Thoracic aorta (tissue), 2 donors: ENCODE measurements at regions not wholly inside any gene's neighbourhood (a gene's known extent, or its start where the extent isn't known, plus 50 kb on each side); places are given as distances from the start of the nearest gene placed in this dataset.

Experiments used
- ATAC-seq: fragments of 150-250 bp; one replicate; pipeline ENCODE4 v1.8.0; 2017; ENCODE audit warnings: low read depth; ENCODE audit not compliant: insufficient number of reproducible peaks, low FRiP score
- DNase-seq: peaks from one replicate; pipeline ENCODE4 v3.0.0-alpha.2; 2020; ENCODE audit warnings: low spot score
- H3K27ac ChIP-seq, 2 donors: fragments of 200-600 bp; sonication (generic); 1 replicate in 1 of 2; 2 replicates in 1 of 2; pipeline ENCODE4 v1.5.1; 2016; ENCODE audit warnings: mild to moderate bottlenecking in 2 of 2, moderate library complexity in 2 of 2
- H3K27me3 ChIP-seq: fragments of 200-600 bp; sonication (generic); replicated peaks from 2 replicates; pipeline ENCODE4 v1.6.0; 2016; ENCODE audit warnings: mild to moderate bottlenecking; ENCODE audit not compliant: insufficient read depth
- H3K36me3 ChIP-seq: fragments of 200-600 bp; sonication (generic); one replicate; pipeline ENCODE4 v1.5.1; 2016
- H3K4me1 ChIP-seq, 2 donors: fragments of 200-600 bp; sonication (generic); 1 replicate in 1 of 2; 2 replicates in 1 of 2; pipeline versions ENCODE4 v1.5.1 to v1.6.0; 2016; ENCODE audit warnings: low read depth in 2 of 2, mild to moderate bottlenecking in 1 of 2; ENCODE audit not compliant: control insufficient read depth in 1 of 2
- H3K4me3 ChIP-seq: fragments of 200-600 bp; sonication (generic); 2 replicates; pipeline ENCODE4 v1.5.1; 2016; ENCODE audit warnings: mild to moderate bottlenecking
- H3K9me3 ChIP-seq: fragments of 200-600 bp; sonication (generic); 2 replicates; pipeline ENCODE4 v1.5.1; 2016
- CTCF ChIP-seq: fragments of 200-600 bp; sonication (generic); IDR thresholded peaks from one replicate; pipeline ENCODE4 v1.5.1; 2019; ENCODE audit warnings: antibody characterized with exemption

GRCh38 chr5:155211764-155212163 is 198.2 kb downstream of the KIF4B start:
- no peaks in the 10 kb centered on the region for H3K27me3 ChIP-seq
- ATAC-seq: no peak
- H3K36me3 ChIP-seq: no peaks in the 10 kb centered on the region
- no peak overlapping the region for H3K27ac ChIP-seq
- no peaks in the 10 kb centered on the region for H3K9me3 ChIP-seq
- H3K4me1 ChIP-seq: no peaks in the 10 kb centered on the region
- TF ChIP-seq CTCF: no peak
- no peak overlapping the region for H3K4me3 ChIP-seq
- DNase-seq: no peak

DNA sequence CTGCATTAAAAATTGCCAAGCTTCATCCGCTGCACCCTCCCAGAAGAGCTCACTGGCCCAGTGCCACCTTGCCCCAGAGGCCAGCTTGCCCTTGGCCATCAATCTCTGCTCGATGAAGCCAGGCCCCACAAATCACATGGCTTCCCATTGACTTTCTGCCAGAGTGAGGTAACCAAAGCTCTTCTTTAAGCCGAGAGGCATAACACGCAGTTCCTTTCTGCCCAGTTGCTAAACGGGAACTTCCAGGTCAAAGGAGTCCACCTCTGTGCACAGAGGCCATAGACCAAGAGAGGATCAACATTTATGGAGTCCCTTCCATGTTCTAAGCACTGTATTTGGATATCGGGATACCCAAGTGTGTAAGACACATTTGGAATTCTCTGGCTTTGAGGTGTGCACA is 208.8 kb downstream of the KIF4B start:
- no peaks in the 10 kb centered on the region for H3K9me3 ChIP-seq
- no peak for TF ChIP-seq CTCF
- ATAC-seq: no peak

GRCh38 chr5:155229135-155229534 is 215.6 kb downstream of the KIF4B start:
- ATAC-seq (no peak), DNase-seq (no peak)
- Histone ChIP-seq H3K27ac (no peak overlapping the region), H3K9me3 (no peaks in the 10 kb centered on the region), H3K27me3 (no peaks in the 10 kb centered on the region), H3K36me3 (no peaks in the 10 kb centered on the region), H3K4me3 (no peak overlapping the region), H3K4me1 (no peaks in the 10 kb centered on the region)
- TF ChIP-seq CTCF: no peak

More for the DNA sequence above, 208.8 kb downstream of the KIF4B start:
- Histone ChIP-seq H3K4me1 (no peaks in the 10 kb centered on the region), H3K27ac (no peak overlapping the region), H3K4me3 (no peak overlapping the region), H3K27me3 (no peaks in the 10 kb centered on the region), H3K36me3 (no peaks in the 10 kb centered on the region)
- DNase-seq: no peak

DNA sequence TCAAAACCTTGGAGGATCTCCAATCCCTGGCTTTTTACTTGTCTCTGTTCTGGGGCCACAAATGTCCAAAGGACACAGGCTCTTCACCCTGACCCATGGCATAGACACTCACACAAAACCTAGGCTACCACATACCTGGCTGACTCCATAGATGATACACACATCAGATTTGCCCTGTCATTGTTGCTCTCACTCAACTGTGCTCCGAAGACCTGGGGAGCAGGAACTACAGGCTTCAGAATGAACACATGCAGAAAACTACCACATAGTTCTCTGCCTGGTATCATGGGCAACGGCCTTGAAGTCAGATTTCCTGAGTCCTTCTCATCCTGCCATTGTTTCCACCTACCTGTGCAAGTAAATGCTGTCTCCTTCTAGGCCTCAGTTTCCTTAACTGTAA is 226.2 kb downstream of the KIF4B start:
- DNase-seq (no peak), ATAC-seq (no peak)
- H3K9me3 ChIP-seq: peaks cover 14% of the 10 kb centered on the region
- H3K4me1 ChIP-seq: no peaks in the 10 kb centered on the region
- no peaks in the 10 kb centered on the region for H3K36me3 ChIP-seq
- no peak overlapping the region for H3K4me3 ChIP-seq
- TF ChIP-seq CTCF: no peak
- no peaks in the 10 kb centered on the region for H3K27me3 ChIP-seq
- H3K27ac ChIP-seq: no peak overlapping the region

- Histone ChIP-seq H3K36me3 (no peaks in the 10 kb centered on the region), H3K27me3 (no peaks in the 10 kb centered on the region), H3K27ac (no peak overlapping the region), H3K4me3 (no peak overlapping the region), H3K4me1 (no peaks in the 10 kb centered on the region), H3K9me3 (no peaks in the 10 kb centered on the region)
- DNase-seq (no peak), ATAC-seq (no peak)
- no peak for TF ChIP-seq CTCF
Measured at GRCh38 chr5:155250596-155250995, 237.0 kb downstream of the KIF4B start.
